Esophagus squamous epithelium (tissue), 5 donors: ENCODE measurements at regions not wholly inside any gene's neighbourhood (a gene's known extent, or its start where the extent isn't known, plus 50 kb on each side); places are given as distances from the start of the nearest gene placed in this dataset.

Source experiments
- DNase-seq: peaks from one replicate; lab custom pipeline; 2025; lab: John Stamatoyannopoulos, UW
- H3K27ac ChIP-seq, 4 donors: fragments of 200-600 bp; sonication (generic); one replicate each; pipeline ENCODE4 v1.5.1; 2016 to 2019; ENCODE audit warnings: mild to moderate bottlenecking in 1 of 4
- H3K27me3 ChIP-seq, 4 donors: fragments of 200-600 bp; sonication (generic); 1 replicate in 3 of 4; 2 replicates in 1 of 4; pipeline versions ENCODE4 v1.5.1 to v1.6.0; 2017 to 2021; ENCODE audit warnings: antibody characterized with exemption in 1 of 4
- H3K36me3 ChIP-seq, 3 donors: fragments of 200-600 bp; sonication (generic); one replicate each; pipeline ENCODE4 v1.5.1; 2016 to 2019
- H3K4me1 ChIP-seq, 3 donors: fragments of 200-600 bp; sonication (generic); one replicate each; pipeline ENCODE4 v1.5.1; 2017 to 2019
- H3K4me3 ChIP-seq, 4 donors: fragments of 200-600 bp; sonication (generic); 1 replicate in 3 of 4; 2 replicates in 1 of 4; pipeline ENCODE4 v1.5.1; 2016 to 2019; ENCODE audit warnings: mild to moderate bottlenecking in 2 of 4, moderate library complexity in 1 of 4
- H3K9me3 ChIP-seq, 3 donors: fragments of 200-600 bp; sonication (generic); one replicate each; pipeline ENCODE4 v1.5.1; 2016 to 2019
- POLR2A ChIP-seq, 4 donors: fragments of 450-650 bp; IDR thresholded peaks; one replicate each; pipeline ENCODE4 v1.6.1; 2017; ENCODE audit warnings: antibody characterized with exemption in 4 of 4, mild to moderate bottlenecking in 4 of 4, moderate library complexity in 3 of 4
- WGBS, 2 donors: methylation state at CpG; one replicate each; pipeline ENCODE4 v1.1.5; 2018; 5-methylcytosine and 5-hydroxymethylcytosine counted together
- intact Hi-C: fragments of 100-400 bp; cut with DNase I; formaldehyde crosslinking; loops from one replicate; pipeline ENCODE4 v1.15.0; 2022
- TF ChIP-seq, protein P1 (sequence below), 6 experiments: fragments of 450-650 bp in 4 of 6; fragments of 200-600 bp in 2 of 6; sonication (generic) in 2 of 6; IDR thresholded peaks; one replicate each; pipeline ENCODE4 v1.5.1; 2016 to 2019; ENCODE audit warnings: antibody characterized with exemption in 6 of 6, mild to moderate bottlenecking in 4 of 6, moderate library complexity in 4 of 6
- donor health status: DM: yes; HTN: yes; CAD: no.

- WGBS, 2 donors, result 70% methylated on average over 5 of the region's 5 CpGs
- Histone ChIP-seq H3K27me3 (peaks cover 0 to 4% (median 0%) of the 10 kb centered on the region in 4 donors), H3K4me1 (no peaks in the 10 kb centered on the region), H3K9me3 (no peaks in the 10 kb centered on the region), H3K36me3 (no peaks in the 10 kb centered on the region), H3K27ac (no peak overlapping the region), H3K4me3 (no peak overlapping the region)
- intact Hi-C loops, result no loop called here
- no peak for DNase-seq
- TF ChIP-seq, protein P1, sequence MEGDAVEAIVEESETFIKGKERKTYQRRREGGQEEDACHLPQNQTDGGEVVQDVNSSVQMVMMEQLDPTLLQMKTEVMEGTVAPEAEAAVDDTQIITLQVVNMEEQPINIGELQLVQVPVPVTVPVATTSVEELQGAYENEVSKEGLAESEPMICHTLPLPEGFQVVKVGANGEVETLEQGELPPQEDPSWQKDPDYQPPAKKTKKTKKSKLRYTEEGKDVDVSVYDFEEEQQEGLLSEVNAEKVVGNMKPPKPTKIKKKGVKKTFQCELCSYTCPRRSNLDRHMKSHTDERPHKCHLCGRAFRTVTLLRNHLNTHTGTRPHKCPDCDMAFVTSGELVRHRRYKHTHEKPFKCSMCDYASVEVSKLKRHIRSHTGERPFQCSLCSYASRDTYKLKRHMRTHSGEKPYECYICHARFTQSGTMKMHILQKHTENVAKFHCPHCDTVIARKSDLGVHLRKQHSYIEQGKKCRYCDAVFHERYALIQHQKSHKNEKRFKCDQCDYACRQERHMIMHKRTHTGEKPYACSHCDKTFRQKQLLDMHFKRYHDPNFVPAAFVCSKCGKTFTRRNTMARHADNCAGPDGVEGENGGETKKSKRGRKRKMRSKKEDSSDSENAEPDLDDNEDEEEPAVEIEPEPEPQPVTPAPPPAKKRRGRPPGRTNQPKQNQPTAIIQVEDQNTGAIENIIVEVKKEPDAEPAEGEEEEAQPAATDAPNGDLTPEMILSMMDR (IDR thresholded peaks at IDR 0.05), result no peak
- no peak for TF ChIP-seq POLR2A (IDR thresholded peaks at IDR 0.05)
Measured at GRCh38 chr1:116185161-116185701, 74.0 kb downstream of the MAB21L3 start.

DNA sequence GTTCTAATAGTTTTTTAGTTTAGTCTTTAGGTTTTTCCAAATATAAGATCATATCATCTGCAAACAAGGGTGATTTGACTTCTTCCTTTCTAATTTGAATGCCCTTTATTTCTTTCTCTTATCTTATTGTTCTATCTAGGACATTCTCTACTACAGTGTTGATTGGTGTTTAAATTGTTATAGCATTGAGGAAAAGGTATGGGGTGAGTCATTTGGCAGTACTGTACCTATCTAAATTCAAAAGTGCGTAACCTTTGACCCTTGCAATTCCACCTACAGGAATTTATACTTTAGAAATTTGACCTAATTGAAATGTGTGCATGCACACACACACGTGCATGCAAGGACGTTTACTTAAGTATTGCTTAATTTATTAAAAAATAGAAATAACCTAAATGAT is 78.3 kb downstream of the MAB21L3 start:
- 76 to 80% methylated on average over 3 of the region's 3 CpGs for WGBS, 2 donors
- H3K27me3 ChIP-seq, result no peaks in the 10 kb centered on the region
- H3K4me3 ChIP-seq, result no peak overlapping the region
- H3K4me1 ChIP-seq, result peaks cover 0 to under 1% (median 0%) of the 10 kb centered on the region in 3 donors
- no peak for DNase-seq
- intact Hi-C loops, result no loop called here
- H3K9me3 ChIP-seq, result no peaks in the 10 kb centered on the region
- no peak for TF ChIP-seq POLR2A (IDR thresholded peaks at IDR 0.05)
- TF ChIP-seq, protein P1 (IDR thresholded peaks at IDR 0.05), result no peak
- no peaks in the 10 kb centered on the region for H3K36me3 ChIP-seq
- H3K27ac ChIP-seq, result no peak overlapping the region

- no peaks in the 10 kb centered on the region for H3K9me3 ChIP-seq
- H3K4me1 ChIP-seq, result peaks cover 0 to 14% (median 0%) of the 10 kb centered on the region in 3 donors
- 80 to 82% methylated on average over 2 of the region's 2 CpGs for WGBS, 2 donors
- DNase-seq, result no peak
- H3K27ac ChIP-seq, result no peak overlapping the region
- no peaks in the 10 kb centered on the region for H3K27me3 ChIP-seq
- no peaks in the 10 kb centered on the region for H3K36me3 ChIP-seq
- intact Hi-C loops, result no loop called here
- TF ChIP-seq, protein P1 (IDR thresholded peaks at IDR 0.05), result no peak
- no peak for TF ChIP-seq POLR2A (IDR thresholded peaks at IDR 0.05)
- no peak overlapping the region for H3K4me3 ChIP-seq
Measured at GRCh38 chr1:116191294-116191693, 80.1 kb downstream of the MAB21L3 start.

DNA sequence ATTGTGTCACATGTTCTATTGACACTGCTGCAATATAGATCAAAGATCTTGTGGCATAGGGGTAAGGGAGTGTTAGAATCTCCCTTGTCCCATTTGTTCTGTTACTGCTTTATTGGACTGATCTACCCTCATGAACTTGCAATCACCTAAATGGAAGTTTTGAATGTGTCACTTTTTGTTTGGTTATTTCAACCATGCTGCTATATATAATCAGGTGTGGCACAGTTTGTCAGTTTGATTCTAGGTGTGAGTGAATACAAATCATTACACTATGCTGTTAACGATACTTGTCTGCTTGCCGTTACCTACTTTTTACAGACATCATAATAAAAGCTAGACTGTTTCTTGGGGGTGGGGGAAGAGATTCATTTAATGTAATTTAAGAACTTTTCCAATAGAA is 82.6 kb downstream of the MAB21L3 start:
- intact Hi-C loops, result no loop called here
- H3K4me1 ChIP-seq, result peaks cover 0 to 14% (median 0%) of the 10 kb centered on the region in 3 donors
- H3K36me3 ChIP-seq, result no peaks in the 10 kb centered on the region
- TF ChIP-seq POLR2A (IDR thresholded peaks at IDR 0.05), result no peak
- no peak for DNase-seq
- H3K4me3 ChIP-seq, result no peak overlapping the region
- 83 to 98% methylated on average over 2 of the region's 2 CpGs for WGBS, 2 donors
- no peaks in the 10 kb centered on the region for H3K27me3 ChIP-seq
- H3K9me3 ChIP-seq, result no peaks in the 10 kb centered on the region
- no peak overlapping the region for H3K27ac ChIP-seq

GRCh38 chr1:116194568-116194967 is 83.4 kb downstream of the MAB21L3 start:
- TF ChIP-seq, protein P1 (IDR thresholded peaks at IDR 0.05), result no peak
- TF ChIP-seq POLR2A (IDR thresholded peaks at IDR 0.05), result no peak
- 47 to 59% methylated on average over 1 of the region's 1 CpG for WGBS, 2 donors
- H3K27ac ChIP-seq, result no peak overlapping the region
- peaks cover 0 to 14% (median 0%) of the 10 kb centered on the region in 3 donors for H3K4me1 ChIP-seq
- no peaks in the 10 kb centered on the region for H3K9me3 ChIP-seq
- H3K36me3 ChIP-seq, result no peaks in the 10 kb centered on the region
- no peak for DNase-seq
- intact Hi-C loops, result no loop called here
- H3K27me3 ChIP-seq, result no peaks in the 10 kb centered on the region
- no peak overlapping the region for H3K4me3 ChIP-seq
